ENCODE measurements at regions not wholly inside any gene's neighbourhood (a gene's known extent, or its start where the extent isn't known, plus 50 kb on each side); places are given as distances from the start of the nearest gene placed in this dataset.

DNA sequence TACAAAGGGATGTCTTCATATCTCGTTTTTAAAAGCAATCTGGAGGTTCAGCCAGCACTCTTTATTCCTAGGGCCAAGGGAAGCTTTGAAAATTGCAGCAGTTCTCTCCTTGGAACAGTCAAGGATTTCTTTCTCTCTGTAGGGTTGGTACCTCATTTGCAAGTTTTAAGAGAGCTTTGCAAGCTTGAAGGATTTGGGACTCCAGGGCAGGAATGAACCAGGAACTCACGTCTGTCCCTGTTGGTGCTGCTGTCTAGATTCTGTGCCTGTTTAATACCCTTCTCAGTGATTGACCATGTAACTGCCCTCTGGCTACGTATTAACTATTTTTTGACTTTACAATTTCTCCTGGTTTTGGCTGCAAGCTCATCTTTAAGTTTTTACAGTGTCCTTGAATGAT lies 262.5 kb upstream of the ST6GAL2 start:
- no peaks in the 10 kb centered on the region for H3K36me3 ChIP-seq (ENCODE audit: control insufficient read depth, low read length)
- H3K79me2 ChIP-seq (ENCODE audit: control insufficient read depth, low read length), result no peaks in the 10 kb centered on the region
- no peaks in the 10 kb centered on the region for H3K4me1 ChIP-seq (ENCODE audit: control insufficient read depth, low read length)
- no peak overlapping the region for H3K27ac ChIP-seq (ENCODE audit: low read depth, low read length)
- no peaks in the 10 kb centered on the region for H3F3A ChIP-seq (ENCODE audit: control insufficient read depth, insufficient read depth)
- H4K20me1 ChIP-seq (ENCODE audit: control insufficient read depth, insufficient read depth, low read depth, low read length), result no peaks in the 10 kb centered on the region
- no peak overlapping the region for H3K4me3 ChIP-seq (ENCODE audit: low read length)
- no peaks in the 10 kb centered on the region for H3K9me2 ChIP-seq (replicated peaks; ENCODE audit: control insufficient read depth, low read length)
- TF ChIP-seq, protein P1, sequence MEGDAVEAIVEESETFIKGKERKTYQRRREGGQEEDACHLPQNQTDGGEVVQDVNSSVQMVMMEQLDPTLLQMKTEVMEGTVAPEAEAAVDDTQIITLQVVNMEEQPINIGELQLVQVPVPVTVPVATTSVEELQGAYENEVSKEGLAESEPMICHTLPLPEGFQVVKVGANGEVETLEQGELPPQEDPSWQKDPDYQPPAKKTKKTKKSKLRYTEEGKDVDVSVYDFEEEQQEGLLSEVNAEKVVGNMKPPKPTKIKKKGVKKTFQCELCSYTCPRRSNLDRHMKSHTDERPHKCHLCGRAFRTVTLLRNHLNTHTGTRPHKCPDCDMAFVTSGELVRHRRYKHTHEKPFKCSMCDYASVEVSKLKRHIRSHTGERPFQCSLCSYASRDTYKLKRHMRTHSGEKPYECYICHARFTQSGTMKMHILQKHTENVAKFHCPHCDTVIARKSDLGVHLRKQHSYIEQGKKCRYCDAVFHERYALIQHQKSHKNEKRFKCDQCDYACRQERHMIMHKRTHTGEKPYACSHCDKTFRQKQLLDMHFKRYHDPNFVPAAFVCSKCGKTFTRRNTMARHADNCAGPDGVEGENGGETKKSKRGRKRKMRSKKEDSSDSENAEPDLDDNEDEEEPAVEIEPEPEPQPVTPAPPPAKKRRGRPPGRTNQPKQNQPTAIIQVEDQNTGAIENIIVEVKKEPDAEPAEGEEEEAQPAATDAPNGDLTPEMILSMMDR (IDR thresholded peaks at IDR 0.05; ENCODE audit: low read depth, low read length, poor library complexity, severe bottlenecking), result no peak
- no peak for TF ChIP-seq EZH2phosphoT487 (IDR thresholded peaks at IDR 0.05; ENCODE audit: borderline replicate concordance, low read length)
- no peaks in the 10 kb centered on the region for H3K9me3 ChIP-seq (ENCODE audit: control insufficient read depth, insufficient read depth, low read length)
- H3K4me2 ChIP-seq (ENCODE audit: low read length), result no peak overlapping the region
- H3K27me3 ChIP-seq (ENCODE audit: control insufficient read depth, low read length), result no peaks in the 10 kb centered on the region

GRCh38 chr2:107160640-107161239 lies 274.8 kb upstream of the ST6GAL2 start:
- Histone ChIP-seq H3K27me3 (ENCODE audit: control insufficient read depth, low read length) (no peaks in the 10 kb centered on the region), H3K79me2 (ENCODE audit: control insufficient read depth, low read length) (no peaks in the 10 kb centered on the region), H3K27ac (ENCODE audit: low read depth, low read length) (no peak overlapping the region), H3K4me2 (ENCODE audit: low read length) (no peak overlapping the region), H3K4me1 (ENCODE audit: control insufficient read depth, low read length) (no peaks in the 10 kb centered on the region), H3K36me3 (ENCODE audit: control insufficient read depth, low read length) (no peaks in the 10 kb centered on the region), H4K20me1 (ENCODE audit: control insufficient read depth, insufficient read depth, low read depth, low read length) (no peaks in the 10 kb centered on the region), H3K9me2 (replicated peaks; ENCODE audit: control insufficient read depth, low read length) (no peaks in the 10 kb centered on the region), H3K9me3 (ENCODE audit: control insufficient read depth, insufficient read depth, low read length) (no peaks in the 10 kb centered on the region), H3F3A (ENCODE audit: control insufficient read depth, insufficient read depth) (no peaks in the 10 kb centered on the region), H3K4me3 (ENCODE audit: low read length) (no peak overlapping the region)
- no peak for TF ChIP-seq EZH2phosphoT487 (IDR thresholded peaks at IDR 0.05; ENCODE audit: borderline replicate concordance, low read length)
- TF ChIP-seq, protein P1 (IDR thresholded peaks at IDR 0.05; ENCODE audit: low read depth, low read length, poor library complexity, severe bottlenecking), result no peak

DNA sequence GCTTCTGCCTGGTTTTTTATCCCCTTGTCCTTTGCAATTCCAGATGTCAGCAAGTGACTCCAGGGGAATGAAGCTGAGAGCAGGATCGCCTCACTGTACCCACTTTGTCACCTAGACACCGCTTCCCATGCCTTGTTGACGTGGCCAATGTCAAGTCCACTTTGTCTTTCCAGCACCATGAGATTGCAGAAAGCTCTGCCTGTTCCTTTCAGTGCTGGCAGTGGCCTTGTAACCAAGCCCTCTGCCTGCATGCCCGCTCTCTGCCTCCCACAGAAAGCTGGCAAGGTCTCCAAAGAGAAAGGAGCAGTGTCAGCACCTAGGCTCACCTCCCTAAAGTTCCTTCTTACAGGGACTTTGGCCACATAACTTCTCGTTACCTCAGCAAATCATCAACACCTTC lies 282.2 kb upstream of the ST6GAL2 start:
- Histone ChIP-seq H3F3A (ENCODE audit: control insufficient read depth, insufficient read depth) (no peaks in the 10 kb centered on the region), H3K4me3 (ENCODE audit: low read length) (no peak overlapping the region), H3K27me3 (ENCODE audit: control insufficient read depth, low read length) (no peaks in the 10 kb centered on the region)

More for the DNA sequence above, 282.2 kb upstream of the ST6GAL2 start:
- Histone ChIP-seq H3K9me3 (ENCODE audit: control insufficient read depth, insufficient read depth, low read length) (no peaks in the 10 kb centered on the region), H3K79me2 (ENCODE audit: control insufficient read depth, low read length) (no peaks in the 10 kb centered on the region), H3K4me1 (ENCODE audit: control insufficient read depth, low read length) (no peaks in the 10 kb centered on the region), H4K20me1 (ENCODE audit: control insufficient read depth, insufficient read depth, low read depth, low read length) (no peaks in the 10 kb centered on the region), H3K27ac (ENCODE audit: low read depth, low read length) (no peak overlapping the region), H3K36me3 (ENCODE audit: control insufficient read depth, low read length) (no peaks in the 10 kb centered on the region), H3K4me2 (ENCODE audit: low read length) (no peak overlapping the region), H3K9me2 (replicated peaks; ENCODE audit: control insufficient read depth, low read length) (no peaks in the 10 kb centered on the region)
- TF ChIP-seq, protein P1 (IDR thresholded peaks at IDR 0.05; ENCODE audit: low read depth, low read length, poor library complexity, severe bottlenecking), result no peak
- TF ChIP-seq EZH2phosphoT487 (IDR thresholded peaks at IDR 0.05; ENCODE audit: borderline replicate concordance, low read length), result no peak
